NCI-H128 (cell line): ENCODE measurements at regions not wholly inside any gene's neighbourhood (a gene's known extent, or its start where the extent isn't known, plus 50 kb on each side); places are given as distances from the start of the nearest gene placed in this dataset.

Experiments
- DNase-seq: peaks from one replicate; lab custom pipeline; 2025; ENCODE audit not compliant: unreplicated experiment; lab: John Stamatoyannopoulos, UW

GRCh38 chr2:118699447-118700175 is 147.8 kb downstream of the EN1 start:
- no peak for DNase-seq

DNA sequence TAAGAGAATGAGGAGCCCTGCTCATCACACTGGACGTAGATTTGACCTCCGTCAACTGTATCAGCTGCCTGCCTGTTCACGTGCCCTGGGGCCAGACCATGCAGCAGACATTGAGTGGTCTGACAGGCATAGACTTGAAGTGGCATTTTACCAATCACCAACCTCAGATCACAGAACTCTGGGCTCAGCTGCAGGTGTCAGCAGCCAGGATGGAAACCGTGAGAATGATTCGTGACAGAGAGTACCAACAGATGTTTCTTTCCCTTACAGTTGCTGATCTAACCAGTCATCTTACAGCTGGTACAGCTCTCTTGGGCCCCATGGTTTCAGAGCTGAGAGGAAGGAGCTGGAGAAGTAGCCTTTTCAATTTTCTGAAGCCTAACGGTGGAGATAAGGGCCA is 148.9 kb downstream of the EN1 start:
- no peak for DNase-seq

- no peak for DNase-seq
These were observed 149.7 kb downstream of the EN1 start for GRCh38 chr2:118697781-118698180.

GRCh38 chr2:118696786-118697465 is 150.5 kb downstream of the EN1 start:
- DNase-seq: no peak

- no peak for DNase-seq
These were observed 154.1 kb downstream of the EN1 start for GRCh38 chr2:118693287-118693822.

- no peak for DNase-seq
These were observed 157.6 kb downstream of the EN1 start for GRCh38 chr2:118689874-118690273.

GRCh38 chr2:118689456-118689855 is 158.0 kb downstream of the EN1 start:
- DNase-seq: no peak

DNA sequence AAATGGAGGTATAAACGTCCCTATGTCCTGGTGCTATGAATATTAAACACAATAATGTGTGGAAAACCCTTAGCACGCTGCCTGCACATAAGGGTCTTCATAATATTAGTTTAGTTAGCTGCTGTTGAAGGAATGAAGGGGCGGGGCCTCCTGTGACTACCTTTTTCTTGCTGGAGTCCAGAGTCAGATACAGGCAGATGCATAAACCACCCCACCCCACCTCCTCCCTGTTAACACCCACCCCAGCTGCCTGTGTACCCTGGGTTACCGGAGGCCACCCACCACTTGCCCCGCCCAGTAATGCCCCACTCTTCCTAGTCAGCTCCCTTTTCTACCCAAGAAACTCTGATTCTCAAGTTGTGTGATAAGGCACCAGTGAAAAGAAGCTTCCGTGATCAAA is 158.4 kb downstream of the EN1 start:
- DNase-seq: no peak

- no peak for DNase-seq
These were observed 159.8 kb downstream of the EN1 start for GRCh38 chr2:118687698-118688097.

GRCh38 chr2:118687192-118687591 is 160.3 kb downstream of the EN1 start:
- no peak for DNase-seq

DNA sequence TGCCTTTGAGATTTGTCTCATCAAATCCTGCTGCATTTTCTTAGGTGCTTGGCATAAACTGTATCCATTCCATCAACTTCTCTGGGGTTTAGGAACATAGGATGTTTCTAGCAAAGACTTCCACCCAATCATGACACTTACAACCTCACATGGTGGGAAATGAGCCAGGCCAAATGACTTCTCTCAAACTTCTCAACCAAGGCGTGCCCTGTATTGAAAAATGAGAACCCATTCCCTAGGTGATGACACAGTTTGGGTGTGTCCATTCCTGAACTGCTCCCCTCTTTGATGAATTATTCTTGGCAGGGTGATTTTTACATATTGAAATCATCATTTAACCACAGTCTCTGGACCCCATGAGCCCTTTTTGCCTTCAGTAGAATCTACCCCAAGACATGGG is 161.1 kb downstream of the EN1 start:
- no peak for DNase-seq

- no peak for DNase-seq
These were observed 164.0 kb downstream of the EN1 start for GRCh38 chr2:118683460-118683859.

DNA sequence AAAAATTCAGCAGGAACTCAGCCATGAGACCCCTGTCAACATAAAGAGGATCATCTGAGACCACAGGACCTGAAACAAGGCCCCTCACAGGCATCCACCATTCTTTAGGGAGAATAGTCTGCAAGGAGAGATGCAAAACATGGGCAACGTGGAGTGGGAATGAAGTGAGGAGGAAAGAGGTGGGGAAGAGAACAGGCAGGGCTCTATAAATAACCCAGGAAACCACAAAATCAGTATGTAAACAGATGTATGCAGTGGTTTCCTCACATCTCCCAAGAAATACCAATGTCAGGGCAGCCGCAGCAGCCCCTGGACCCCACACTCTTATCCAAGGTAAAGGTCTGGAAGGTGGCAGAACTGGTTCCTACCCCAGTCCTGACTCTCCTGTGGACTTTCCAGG is 168.5 kb downstream of the EN1 start:
- no peak for DNase-seq

DNA sequence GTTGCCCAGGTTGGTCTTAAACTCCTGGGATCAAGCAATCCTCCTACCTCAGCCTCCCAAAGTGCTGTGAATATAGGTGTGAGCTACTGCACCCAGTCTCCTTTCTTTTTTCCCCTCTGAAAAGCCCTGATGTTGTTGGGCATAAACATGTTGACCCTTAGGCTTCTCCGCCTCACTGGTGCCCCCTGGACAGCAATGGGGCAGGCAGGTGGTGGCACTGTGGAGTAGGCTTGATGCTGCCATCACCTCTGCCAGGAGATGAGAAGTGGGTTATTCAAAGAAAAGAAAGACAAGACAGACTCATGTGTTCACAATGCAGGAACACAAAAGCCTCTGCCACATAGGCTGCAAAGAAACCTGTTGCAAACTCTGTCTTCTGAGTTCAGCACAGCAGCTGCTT is 169.9 kb downstream of the EN1 start:
- no peak for DNase-seq

DNA sequence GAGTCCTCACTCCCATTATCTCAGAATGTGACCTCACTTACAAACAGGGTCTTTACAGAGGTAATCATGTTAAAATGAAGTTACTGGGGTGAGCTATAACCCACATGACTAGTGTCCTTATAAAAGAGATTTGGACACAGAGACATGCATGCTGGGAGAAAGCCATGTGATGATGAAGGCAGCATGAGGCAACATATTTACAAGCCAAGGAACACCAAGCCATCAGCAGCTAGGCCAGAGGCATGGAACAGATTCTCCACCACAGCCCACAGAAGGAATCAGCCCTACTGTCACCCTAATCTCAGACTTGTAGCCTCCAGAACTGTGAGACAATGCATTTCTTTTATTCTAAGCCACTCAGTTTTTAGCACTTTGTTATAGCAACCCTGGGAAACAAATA is 171.9 kb downstream of the EN1 start:
- no peak for DNase-seq

DNA sequence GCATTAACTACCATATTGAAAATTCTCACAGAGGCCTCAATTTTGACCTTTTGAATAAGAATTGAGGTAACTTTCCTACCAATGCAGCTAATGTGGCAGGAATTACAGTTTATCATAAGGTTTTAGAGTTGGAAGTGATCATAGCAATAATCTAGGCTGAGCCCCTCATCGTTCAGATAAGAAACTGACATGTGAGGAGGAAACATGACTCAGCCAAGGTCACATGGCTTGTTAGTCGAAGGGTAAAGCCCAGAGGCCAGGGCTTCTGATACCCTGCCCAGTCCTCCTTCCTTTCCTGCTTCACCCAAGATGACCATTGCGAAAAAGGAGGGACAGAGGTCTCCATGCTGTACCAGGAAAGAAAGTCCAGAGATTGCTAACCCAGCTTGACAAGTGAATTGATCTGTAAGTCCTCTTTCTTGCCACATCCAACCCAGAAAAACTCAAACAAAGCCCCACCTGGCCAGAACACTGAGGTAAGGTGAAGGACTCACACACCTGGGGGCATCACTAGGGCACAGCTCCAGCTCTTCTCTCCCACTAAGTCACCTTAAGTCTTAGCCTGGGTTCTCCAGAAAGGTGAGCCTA is 174.8 kb downstream of the EN1 start:
- DNase-seq: no peak

DNA sequence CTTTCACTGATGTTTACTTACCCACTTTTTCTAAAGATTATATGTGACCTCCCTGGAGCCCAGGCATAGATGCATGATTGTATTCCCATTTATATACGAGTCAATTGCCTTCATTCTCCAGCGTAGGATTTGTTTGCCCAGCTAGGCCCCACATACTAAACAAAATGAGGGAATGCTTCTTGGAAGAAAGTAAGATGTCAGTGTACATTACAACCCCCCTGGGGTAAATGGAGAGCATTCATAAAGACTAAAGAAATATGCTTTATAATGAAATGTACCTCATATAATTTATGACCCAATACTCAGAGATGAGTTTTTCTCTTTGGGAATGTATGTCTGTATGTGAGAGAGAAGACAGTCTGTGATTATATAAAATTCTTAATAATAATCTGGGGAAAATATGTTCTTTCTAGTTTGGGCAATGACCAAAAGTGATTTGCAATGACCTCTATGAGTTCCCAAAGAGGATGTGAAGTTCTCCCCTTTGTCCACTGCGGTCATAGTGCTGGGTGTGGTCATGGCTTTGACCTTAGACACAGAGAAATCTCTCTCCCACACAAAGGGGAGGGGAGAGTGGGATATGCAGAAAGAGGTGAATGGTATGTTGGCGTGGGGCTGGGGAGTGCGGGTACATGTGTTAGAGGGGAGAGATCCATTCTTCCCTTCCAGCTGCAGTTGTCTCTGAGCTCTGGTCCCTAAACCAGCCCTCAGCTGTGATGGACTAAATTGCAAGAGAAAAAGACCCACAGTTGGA is 175.6 kb downstream of the EN1 start:
- no peak for DNase-seq

DNA sequence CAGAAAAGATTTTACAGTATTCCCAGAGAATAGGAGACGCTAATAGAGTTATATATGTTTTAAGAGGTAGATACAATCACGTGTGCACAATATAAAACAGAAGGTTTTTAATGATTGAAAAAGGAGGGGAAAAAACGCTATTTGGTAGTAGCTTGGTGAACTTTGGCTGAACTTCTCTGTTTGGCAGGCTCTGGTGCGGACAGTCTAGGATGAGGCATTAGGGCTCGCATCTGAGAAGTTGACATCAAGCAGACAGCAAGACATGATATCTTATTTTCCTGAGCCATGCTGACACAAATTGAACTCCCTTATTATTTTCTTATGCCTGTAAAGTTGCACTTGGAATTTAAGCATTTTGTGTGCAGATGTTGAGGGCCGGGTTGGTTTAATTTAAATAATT is 176.6 kb downstream of the EN1 start:
- no peak for DNase-seq

- no peak for DNase-seq
These were observed 177.2 kb downstream of the EN1 start for GRCh38 chr2:118670276-118670675.

DNA sequence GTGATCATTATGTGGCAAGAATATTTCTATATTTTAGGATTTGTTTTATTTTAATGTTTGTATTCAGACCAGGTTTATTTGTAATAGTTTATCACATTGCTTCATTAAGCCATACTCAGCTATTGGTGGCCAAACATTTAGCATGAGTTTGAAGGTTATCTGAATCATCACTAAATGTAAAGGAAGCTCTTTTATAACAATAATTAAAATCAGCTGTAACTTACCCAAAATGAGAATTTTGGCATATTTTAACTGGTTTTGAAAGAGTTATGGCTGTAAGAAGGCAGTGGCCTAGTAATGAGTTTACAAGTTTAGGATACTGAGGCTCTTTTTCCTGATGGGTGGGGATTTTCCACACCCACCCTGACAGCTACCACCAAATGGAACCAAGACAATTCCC is 177.8 kb downstream of the EN1 start:
- DNase-seq: no peak
